Sigmoid colon (tissue), 6 donors: ENCODE measurements at regions not wholly inside any gene's neighbourhood (a gene's known extent, or its start where the extent isn't known, plus 50 kb on each side); places are given as distances from the start of the nearest gene placed in this dataset.

ENCODE experiments used
- DNase-seq: peaks from one replicate; pipeline ENCODE4 v3.0.0-alpha.2; 2019
- H3K27ac ChIP-seq, 4 donors: fragments of 200-600 bp; sonication (generic); one replicate each; pipeline ENCODE4 v1.5.1; 2016 to 2019; ENCODE audit warnings: mild to moderate bottlenecking in 1 of 4
- H3K27me3 ChIP-seq, 3 donors: fragments of 200-600 bp; sonication (generic); one replicate each; pipeline ENCODE4 v1.5.1; 2019; ENCODE audit warnings: mild to moderate bottlenecking in 1 of 3
- H3K36me3 ChIP-seq, 4 donors: fragments of 200-600 bp; sonication (generic); one replicate each; pipeline ENCODE4 v1.5.1; 2016 to 2019
- H3K4me1 ChIP-seq, 4 donors: fragments of 200-600 bp; sonication (generic); one replicate each; pipeline ENCODE4 v1.5.1; 2017 to 2019
- H3K4me3 ChIP-seq, 4 donors: fragments of 200-600 bp; sonication (generic); one replicate each; pipeline ENCODE4 v1.5.1; 2017 to 2019; ENCODE audit warnings: mild to moderate bottlenecking in 2 of 4, moderate library complexity in 1 of 4
- H3K9me3 ChIP-seq, 4 donors: fragments of 200-600 bp in 3 of 4; sonication (generic) in 3 of 4; one replicate each; pipeline versions ENCODE4 v1.5.1 to v1.6.1; 2013 to 2019
- CTCF ChIP-seq, 4 experiments: fragments of 450-650 bp in 3 of 4; fragments of 200-600 bp in 1 of 4; IDR thresholded peaks; one replicate each; pipeline ENCODE4 v1.5.1; 2016 to 2019; ENCODE audit warnings: antibody characterized with exemption in 4 of 4, mild to moderate bottlenecking in 3 of 4, moderate library complexity in 2 of 4
- EP300 ChIP-seq, 4 donors: sonication (generic); formaldehyde crosslinking; IDR thresholded peaks; one replicate each; pipeline ENCODE4 v1.6.1; 2017; ENCODE audit warnings: antibody characterized with exemption in 4 of 4
- POLR2A ChIP-seq, 2 donors: fragments of 450-650 bp; IDR thresholded peaks; one replicate each; pipeline ENCODE4 v1.6.1; 2016; ENCODE audit warnings: antibody characterized with exemption in 2 of 2, mild to moderate bottlenecking in 2 of 2, moderate library complexity in 2 of 2
- POLR2AphosphoS5 ChIP-seq, 4 donors: sonication (generic); formaldehyde crosslinking; IDR thresholded peaks; one replicate each; pipeline ENCODE4 v1.6.1; 2017; ENCODE audit warnings: antibody characterized with exemption in 4 of 4
- WGBS, 2 donors: extraction: QIAGEN DNeasy Blood & Tissue Kit; methylation state at CpG; one replicate each; pipeline ENCODE4 v1.1.7; 2013; 5-methylcytosine and 5-hydroxymethylcytosine counted together
- intact Hi-C: fragments of 100-400 bp; cut with DNase I; formaldehyde crosslinking; loops from one replicate; pipeline ENCODE4 v1.15.1; 2023
- donor health status: healthy with polysubstance abuse.
- donor health status: healthy.

GRCh38 chr2:217475101-217475500, 527.7 kb downstream of the TNS1 start:
- 84 to 90% methylated on average over 2 of the region's 2 CpGs for WGBS, 2 donors
- H3K27me3 ChIP-seq, result no peaks in the 10 kb centered on the region
- H3K9me3 ChIP-seq, result no peaks in the 10 kb centered on the region
- no peaks in the 10 kb centered on the region for H3K36me3 ChIP-seq
- H3K27ac ChIP-seq, result no peak overlapping the region
- DNase-seq, result no peak
- intact Hi-C loops, result no loop called here
- H3K4me1 ChIP-seq, result no peaks in the 10 kb centered on the region
- H3K4me3 ChIP-seq, result no peak overlapping the region
- TF ChIP-seq EP300 (IDR thresholded peaks at IDR 0.05) (no peak), POLR2AphosphoS5 (IDR thresholded peaks at IDR 0.05) (no peak), POLR2A (IDR thresholded peaks at IDR 0.05) (no peak), CTCF (IDR thresholded peaks at IDR 0.05) (no peak)

GRCh38 chr2:217471319-217471718, 531.5 kb downstream of the TNS1 start:
- H3K4me3 ChIP-seq, result no peak overlapping the region
- intact Hi-C loops, result no loop called here
- no peaks in the 10 kb centered on the region for H3K36me3 ChIP-seq
- 92 to 96% methylated on average over 1 of the region's 1 CpG for WGBS, 2 donors
- no peaks in the 10 kb centered on the region for H3K9me3 ChIP-seq
- no peak overlapping the region for H3K27ac ChIP-seq
- H3K27me3 ChIP-seq, result no peaks in the 10 kb centered on the region
- no peaks in the 10 kb centered on the region for H3K4me1 ChIP-seq
- no peak for DNase-seq
- TF ChIP-seq CTCF (IDR thresholded peaks at IDR 0.05) (no peak), POLR2AphosphoS5 (IDR thresholded peaks at IDR 0.05) (no peak), EP300 (IDR thresholded peaks at IDR 0.05) (no peak)

GRCh38 chr2:217469203-217469810, 533.5 kb downstream of the TNS1 start:
- 82 to 87% methylated on average over 2 of the region's 2 CpGs for WGBS, 2 donors
- H3K27ac ChIP-seq, result no peak overlapping the region
- intact Hi-C loops, result no loop called here
- no peaks in the 10 kb centered on the region for H3K36me3 ChIP-seq
- no peaks in the 10 kb centered on the region for H3K27me3 ChIP-seq
- H3K9me3 ChIP-seq, result no peaks in the 10 kb centered on the region
- H3K4me1 ChIP-seq, result no peaks in the 10 kb centered on the region
- H3K4me3 ChIP-seq, result no peak overlapping the region
- TF ChIP-seq POLR2AphosphoS5 (IDR thresholded peaks at IDR 0.05) (no peak), EP300 (IDR thresholded peaks at IDR 0.05) (no peak), POLR2A (IDR thresholded peaks at IDR 0.05) (no peak), CTCF (IDR thresholded peaks at IDR 0.05) (no peak)
- DNase-seq, result no peak

- H3K27me3 ChIP-seq, result no peaks in the 10 kb centered on the region
- intact Hi-C loops, result no loop called here
- peaks cover 0 to 1% (median 0%) of the 10 kb centered on the region in 4 donors for H3K4me1 ChIP-seq
- TF ChIP-seq EP300 (IDR thresholded peaks at IDR 0.05) (no peak), POLR2A (IDR thresholded peaks at IDR 0.05) (no peak), CTCF (IDR thresholded peaks at IDR 0.05) (no peak), POLR2AphosphoS5 (IDR thresholded peaks at IDR 0.05) (no peak)
- H3K9me3 ChIP-seq, result no peaks in the 10 kb centered on the region
- H3K36me3 ChIP-seq, result no peaks in the 10 kb centered on the region
- no peak overlapping the region for H3K27ac ChIP-seq
- WGBS, 2 donors, result 67 to 86% methylated on average over 2 of the region's 2 CpGs
- no peak overlapping the region for H3K4me3 ChIP-seq
- no peak for DNase-seq
Measured at GRCh38 chr2:217468042-217468830, 534.6 kb downstream of the TNS1 start.
